ENCODE measurements at regions not wholly inside any gene's neighbourhood (a gene's known extent, or its start where the extent isn't known, plus 50 kb on each side); places are given as distances from the start of the nearest gene placed in this dataset.

- RAD21 ChIA-PET (ENCODE audit: unreplicated experiment), result no interaction called here
- H2AFZ ChIP-seq (ENCODE audit: control insufficient read depth, low read depth, low read length), result no peak overlapping the region
- H4K20me1 ChIP-seq (ENCODE audit: control insufficient read depth, insufficient read depth), result no peaks in the 10 kb centered on the region
- intact Hi-C loops (cut with micrococcal nuclease; ENCODE audit: unreplicated experiment), result no loop called here
- H3K79me2 ChIP-seq (ENCODE audit: control insufficient read depth, insufficient read depth, low read length), result no peaks in the 10 kb centered on the region
- H3K4me1 ChIP-seq (ENCODE audit: control insufficient read depth, insufficient read depth, low read length), result no peaks in the 10 kb centered on the region
- FAIRE-seq (no peak), ATAC-seq (no peak), DNase-seq (ENCODE audit: low read depth, low spot score) (no peak)
- CTCF ChIA-PET, result no interaction called here
- SMC1A ChIA-PET (ENCODE audit: uncharacterized antibody, unreplicated experiment), result interaction anchor here (1.3 kb wide), 1 partner anchor 24 kb away, joined by 4 read pairs; no protein-coding TSS in a partner anchor
- no peak overlapping the region for H3K27ac ChIP-seq (ENCODE audit: control insufficient read depth, insufficient read depth)
- no peaks in the 10 kb centered on the region for H3K9me3 ChIP-seq (replicated peaks; ENCODE audit: control insufficient read depth, insufficient read depth, low read length)
- H3K4me3 ChIP-seq, result no peak overlapping the region
- WGBS (ENCODE audit: insufficient coverage, insufficient replicate concordance, low lambda C conversion rate, missing lambda C conversion rate), result 0% methylated on average over 2 of the region's 2 CpGs
- TF ChIP-seq ELK1 (IDR thresholded peaks at IDR 0.05; ENCODE audit: low read depth, low read length) (no peak), DPF2 (IDR thresholded peaks at IDR 0.05) (no peak), KDM1A (IDR thresholded peaks at IDR 0.05; ENCODE audit: borderline replicate concordance) (no peak), ZNF687 (IDR thresholded peaks at IDR 0.05) (no peak), LARP7 (IDR thresholded peaks at IDR 0.05) (no peak), MEF2A (IDR thresholded peaks at IDR 0.05; ENCODE audit: insufficient read depth, low read depth, low read length) (no peak), NFXL1 (IDR thresholded peaks at IDR 0.05; ENCODE audit: borderline replicate concordance) (no peak)
- no TSS peak for BruUV-seq (replicated peaks)
- H3K9ac ChIP-seq (ENCODE audit: control insufficient read depth, insufficient read depth, low read length), result no peak overlapping the region
- H3K4me2 ChIP-seq (ENCODE audit: control insufficient read depth, insufficient read depth), result no peak overlapping the region
- in situ Hi-C loops (cut with MboI), result no loop called here
- H3K27me3 ChIP-seq (replicated peaks in 1 of 2; ENCODE audit: control insufficient read depth in 2 of 2, insufficient read depth in 2 of 2, low read length in 1 of 2), result no peaks in the 10 kb centered on the region
- POLR2A ChIA-PET, result no interaction called here
- no peaks in the 10 kb centered on the region for H3K36me3 ChIP-seq (ENCODE audit: control insufficient read depth in 2 of 2, insufficient read depth in 2 of 2, low read length in 1 of 2)
Observed at GRCh38 chr7:46508583-46508982, 587.5 kb upstream of the IGFBP3 start.
